ENCODE measurements at regions not wholly inside any gene's neighbourhood (a gene's known extent, or its start where the extent isn't known, plus 50 kb on each side); places are given as distances from the start of the nearest gene placed in this dataset.

- no peak overlapping the region for H2AFZ ChIP-seq (ENCODE audit: control insufficient read depth, low read length)
- H3K9me3 ChIP-seq (ENCODE audit: control insufficient read depth, low read depth, low read length): no peaks in the 10 kb centered on the region
- no peak for DNase-seq (ENCODE audit: low read depth, low spot score)
- no peak overlapping the region for H3K4me3 ChIP-seq (ENCODE audit: control insufficient read depth in 2 of 3, extremely low read depth in 1 of 3, insufficient read depth in 2 of 3, low read depth in 1 of 3, low read length in 3 of 3)
- H3K27ac ChIP-seq (ENCODE audit: control insufficient read depth, insufficient read depth, low read length): no peak overlapping the region
- H3K4me1 ChIP-seq (ENCODE audit: control insufficient read depth, extremely low read depth, insufficient read depth, low read length): no peaks in the 10 kb centered on the region
- TF ChIP-seq EZH2 (IDR thresholded peaks at IDR 0.05; ENCODE audit: low read length): no peak
- no peak for TF ChIP-seq CTCF (optimal IDR thresholded peaks at IDR 0.05 in 1 of 3, IDR thresholded peaks at IDR 0.05 in 1 of 3, conservative IDR thresholded peaks at IDR 0.05 in 1 of 3; ENCODE audit: extremely low read depth in 1 of 3, insufficient read depth in 2 of 3, low read length in 3 of 3)
- no peaks in the 10 kb centered on the region for H3K79me2 ChIP-seq (ENCODE audit: control insufficient read depth, insufficient read depth, low read length)
- no peaks in the 10 kb centered on the region for H3K9me1 ChIP-seq (ENCODE audit: control insufficient read depth, extremely low read depth, insufficient read depth, low read length)
- no peaks in the 10 kb centered on the region for H3K36me3 ChIP-seq (ENCODE audit: control insufficient read depth in 2 of 2, extremely low read depth in 1 of 2, insufficient read depth in 2 of 2, low read length in 2 of 2)
- no peak overlapping the region for H3K4me2 ChIP-seq (ENCODE audit: control insufficient read depth, extremely low read depth, insufficient read depth, low read depth, low read length)
- H4K20me1 ChIP-seq (ENCODE audit: control insufficient read depth, extremely low read depth, insufficient read depth, low read length): no peaks in the 10 kb centered on the region
- H3K27me3 ChIP-seq (ENCODE audit: control insufficient read depth, extremely low read depth, insufficient read depth, low read length): peaks cover 20% of the 10 kb centered on the region
- dilution Hi-C loops (cut with MboI; ENCODE audit: extremely low pct_ligation_motif_present, low sequenced_read_pairs): no loop called here
- no peak for FAIRE-seq
- no peak overlapping the region for H3K9ac ChIP-seq (ENCODE audit: control insufficient read depth, extremely low read depth, insufficient read depth, low read length)
Observed at GRCh38 chr14:104462651-104463630, 116.6 kb upstream of the C14orf180 start.

- H3K27me3 ChIP-seq (ENCODE audit: control insufficient read depth, extremely low read depth, insufficient read depth, low read length): peaks cover 20% of the 10 kb centered on the region
Observed at GRCh38 chr14:104464907-104465306, 114.7 kb upstream of the C14orf180 start.

More at GRCh38 chr14:104464907-104465306, 114.7 kb upstream of the C14orf180 start:
- Histone ChIP-seq H3K36me3 (ENCODE audit: control insufficient read depth in 2 of 2, extremely low read depth in 1 of 2, insufficient read depth in 2 of 2, low read length in 2 of 2) (no peaks in the 10 kb centered on the region), H3K27ac (ENCODE audit: control insufficient read depth, insufficient read depth, low read length) (no peak overlapping the region), H4K20me1 (ENCODE audit: control insufficient read depth, extremely low read depth, insufficient read depth, low read length) (no peaks in the 10 kb centered on the region), H3K4me3 (ENCODE audit: control insufficient read depth in 2 of 3, extremely low read depth in 1 of 3, insufficient read depth in 2 of 3, low read depth in 1 of 3, low read length in 3 of 3) (no peak overlapping the region), H3K4me1 (ENCODE audit: control insufficient read depth, extremely low read depth, insufficient read depth, low read length) (no peaks in the 10 kb centered on the region), H3K79me2 (ENCODE audit: control insufficient read depth, insufficient read depth, low read length) (no peaks in the 10 kb centered on the region), H3K4me2 (ENCODE audit: control insufficient read depth, extremely low read depth, insufficient read depth, low read depth, low read length) (no peak overlapping the region), H3K9ac (ENCODE audit: control insufficient read depth, extremely low read depth, insufficient read depth, low read length) (no peak overlapping the region), H2AFZ (ENCODE audit: control insufficient read depth, low read length) (no peak overlapping the region), H3K9me1 (ENCODE audit: control insufficient read depth, extremely low read depth, insufficient read depth, low read length) (no peaks in the 10 kb centered on the region), H3K9me3 (ENCODE audit: control insufficient read depth, low read depth, low read length) (no peaks in the 10 kb centered on the region)
- dilution Hi-C loops (cut with MboI; ENCODE audit: extremely low pct_ligation_motif_present, low sequenced_read_pairs): no loop called here
- DNase-seq (ENCODE audit: low read depth, low spot score): no peak
- TF ChIP-seq EZH2 (IDR thresholded peaks at IDR 0.05; ENCODE audit: low read length): no peak
- TF ChIP-seq CTCF (optimal IDR thresholded peaks at IDR 0.05 in 1 of 3, IDR thresholded peaks at IDR 0.05 in 1 of 3, conservative IDR thresholded peaks at IDR 0.05 in 1 of 3; ENCODE audit: extremely low read depth in 1 of 3, insufficient read depth in 2 of 3, low read length in 3 of 3): no peak
- FAIRE-seq: no peak
